ENCODE measurements at regions not wholly inside any gene's neighbourhood (a gene's known extent, or its start where the extent isn't known, plus 50 kb on each side); places are given as distances from the start of the nearest gene placed in this dataset.

DNA sequence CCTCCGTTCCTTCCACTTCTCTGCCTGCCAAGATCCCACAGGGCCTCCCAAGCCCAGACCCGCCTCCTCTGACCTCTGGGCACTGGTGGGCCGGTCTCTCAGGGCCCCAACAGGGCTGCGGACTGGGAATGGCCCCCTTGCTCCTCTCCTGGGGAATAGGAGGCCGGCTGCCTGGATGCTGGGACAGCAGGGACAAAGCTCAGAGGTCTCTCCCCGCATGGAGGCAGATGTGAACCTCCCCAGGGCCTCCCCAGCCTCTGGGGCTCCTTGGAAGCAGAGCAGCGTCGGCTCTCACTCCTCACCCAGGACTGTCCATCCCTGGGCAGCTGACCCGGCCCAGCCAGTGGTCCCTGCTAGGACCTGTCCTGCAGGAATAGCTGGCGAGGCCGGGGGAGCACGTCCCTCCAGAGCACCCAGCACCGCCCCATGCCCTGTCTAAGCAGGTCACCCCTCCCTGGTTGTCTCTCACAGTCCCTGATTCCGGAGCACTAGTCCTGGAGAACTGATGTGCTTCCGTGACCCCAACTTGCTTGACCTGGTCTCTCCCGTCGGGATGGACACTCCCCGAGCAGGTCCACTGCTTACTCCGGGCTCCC is 85.8 kb downstream of the RTL6 start:
- TF ChIP-seq ZBTB33 (IDR thresholded peaks at IDR 0.05; ENCODE audit: borderline replicate concordance, low read depth) (no peak), MAX (IDR thresholded peaks at IDR 0.05; ENCODE audit: low read depth) (no peak), CTCF (IDR thresholded peaks at IDR 0.05) (no peak), YY1 (IDR thresholded peaks at IDR 0.05; ENCODE audit: low read depth) (no peak), SMC3 (IDR thresholded peaks at IDR 0.05; ENCODE audit: low read depth, low read length) (no peak), ELF1 (IDR thresholded peaks at IDR 0.05) (no peak), GABPA (IDR thresholded peaks at IDR 0.05; ENCODE audit: low read depth) (no peak), FOSL2 (IDR thresholded peaks at IDR 0.05; ENCODE audit: borderline replicate concordance, low read depth) (no peak), NFIC (IDR thresholded peaks at IDR 0.05; ENCODE audit: borderline replicate concordance) (no peak), JUND (IDR thresholded peaks at IDR 0.05) (no peak)

Data from SK-N-SH (cell line).